WTC11 (cell line): ENCODE measurements at regions not wholly inside any gene's neighbourhood (a gene's known extent, or its start where the extent isn't known, plus 50 kb on each side); places are given as distances from the start of the nearest gene placed in this dataset.

Source experiments
- ATAC-seq: fragments of 200-7000 bp; cut with Tn5 transposase; 2 replicates; pipeline ENCODE4 v1.10.0; 2021; ENCODE audit warnings: mild to moderate bottlenecking, moderate library complexity
- CTCF ChIA-PET: fragments of 300-600 bp; sonication (Branson Sonifier 250); formaldehyde crosslinking; loops from one replicate; lab custom pipeline; 2021; ENCODE audit warnings: antibody characterized with exemption; lab: Charles Lee
- POLR2A ChIA-PET: fragments of 350-600 bp; sonication (Branson Sonifier 250); formaldehyde crosslinking; loops from one replicate; lab custom pipeline; 2021; ENCODE audit warnings: antibody characterized with exemption; lab: Charles Lee
- DNase-seq: peaks from one replicate; pipeline ENCODE4 v3.0.0; 2021; ENCODE audit warnings: low spot score
- H3K27ac Mint-ChIP-seq: 2 replicates; pipeline ENCODE4 v1.8.0; 2021; ENCODE audit warnings: mixed read lengths
- H3K27me3 Mint-ChIP-seq: 2 replicates; pipeline ENCODE4 v1.8.0; 2021; ENCODE audit warnings: low read depth, mild to moderate bottlenecking, moderate library complexity, mixed read lengths
- H3K36me3 Mint-ChIP-seq: 2 replicates; pipeline ENCODE4 v1.8.0; 2021; ENCODE audit warnings: mixed read lengths
- H3K4me1 Mint-ChIP-seq: 2 replicates; pipeline ENCODE4 v1.8.0; 2022; ENCODE audit warnings: mixed read lengths
- H3K4me3 Mint-ChIP-seq: 2 replicates; pipeline ENCODE4 v1.8.0; 2021; ENCODE audit warnings: mild to moderate bottlenecking, moderate library complexity, mixed read lengths
- H3K9me3 Mint-ChIP-seq: 2 replicates; pipeline ENCODE4 v1.8.0; 2021; ENCODE audit warnings: mixed read lengths
- CREM ChIP-seq: sonication (generic); formaldehyde crosslinking; IDR thresholded peaks from 2 replicates; pipeline ENCODE4 v1.8.1; 2022; ENCODE audit warnings: mild to moderate bottlenecking, missing genetic modification reagents, moderate library complexity
- RELA ChIP-seq: sonication (generic); formaldehyde crosslinking; IDR thresholded peaks from 2 replicates; pipeline ENCODE4 v1.8.1; 2022; ENCODE audit warnings: missing genetic modification reagents, mild to moderate bottlenecking, borderline replicate concordance
- RORB ChIP-seq: fragments of 250-450 bp; sonication (Bioruptor Pico); IDR thresholded peaks from 2 replicates; pipeline ENCODE4 v1.9.0; 2021; ENCODE audit warnings: mild to moderate bottlenecking
- TCF7 ChIP-seq: sonication (generic); formaldehyde crosslinking; IDR thresholded peaks from 2 replicates; pipeline ENCODE4 v1.8.0; 2022; ENCODE audit warnings: mild to moderate bottlenecking, low read depth, missing genetic modification reagents, moderate library complexity
- TP53 ChIP-seq: sonication (generic); formaldehyde crosslinking; IDR thresholded peaks from 2 replicates; pipeline ENCODE4 v1.8.1; 2023; ENCODE audit warnings: mild to moderate bottlenecking, missing genetic modification reagents
- TF ChIP-seq, protein P1 (sequence below): sonication (generic); formaldehyde crosslinking; IDR thresholded peaks from 2 replicates; pipeline ENCODE4 v1.8.0; 2022; ENCODE audit warnings: missing genetic modification reagents
- TF ChIP-seq, protein P2 (sequence below): fragments of 250-450 bp; sonication (Bioruptor Pico); conservative IDR thresholded peaks from 2 replicates; pipeline ENCODE4 v1.9.0; 2021; ENCODE audit warnings: mild to moderate bottlenecking
- TF ChIP-seq, protein P3 (sequence below): fragments of 250-450 bp; sonication (Bioruptor Pico); IDR thresholded peaks from 2 replicates; pipeline ENCODE4 v1.9.0; 2021; ENCODE audit warnings: mild to moderate bottlenecking, borderline replicate concordance
- TF ChIP-seq, protein P4 (sequence below): sonication (generic); formaldehyde crosslinking; IDR thresholded peaks from 2 replicates; pipeline ENCODE4 v1.8.1; 2022; ENCODE audit warnings: mild to moderate bottlenecking, moderate library complexity, missing genetic modification reagents
- TF ChIP-seq, protein P5 (sequence below): sonication (generic); formaldehyde crosslinking; IDR thresholded peaks from 2 replicates; pipeline ENCODE4 v1.8.1; 2023; ENCODE audit warnings: mild to moderate bottlenecking, missing genetic modification reagents, borderline replicate concordance
- TF ChIP-seq, protein P6 (sequence below): sonication (generic); formaldehyde crosslinking; IDR thresholded peaks from 2 replicates; pipeline ENCODE4 v1.8.1; 2023; ENCODE audit warnings: mild to moderate bottlenecking, missing genetic modification reagents
- TF ChIP-seq, protein P7 (sequence below): sonication (generic); formaldehyde crosslinking; IDR thresholded peaks from 2 replicates; pipeline ENCODE4 v1.8.1; 2023; ENCODE audit warnings: mild to moderate bottlenecking, missing genetic modification reagents, moderate library complexity
- TF ChIP-seq, protein P8 (sequence below): sonication (generic); formaldehyde crosslinking; IDR thresholded peaks from 2 replicates; pipeline ENCODE4 v1.8.0; 2022; ENCODE audit warnings: mild to moderate bottlenecking, missing genetic modification reagents
- TF ChIP-seq, protein P9 (sequence below): sonication (generic); formaldehyde crosslinking; IDR thresholded peaks from 2 replicates; pipeline ENCODE4 v1.8.1; 2023; ENCODE audit warnings: mild to moderate bottlenecking, missing genetic modification reagents

DNA sequence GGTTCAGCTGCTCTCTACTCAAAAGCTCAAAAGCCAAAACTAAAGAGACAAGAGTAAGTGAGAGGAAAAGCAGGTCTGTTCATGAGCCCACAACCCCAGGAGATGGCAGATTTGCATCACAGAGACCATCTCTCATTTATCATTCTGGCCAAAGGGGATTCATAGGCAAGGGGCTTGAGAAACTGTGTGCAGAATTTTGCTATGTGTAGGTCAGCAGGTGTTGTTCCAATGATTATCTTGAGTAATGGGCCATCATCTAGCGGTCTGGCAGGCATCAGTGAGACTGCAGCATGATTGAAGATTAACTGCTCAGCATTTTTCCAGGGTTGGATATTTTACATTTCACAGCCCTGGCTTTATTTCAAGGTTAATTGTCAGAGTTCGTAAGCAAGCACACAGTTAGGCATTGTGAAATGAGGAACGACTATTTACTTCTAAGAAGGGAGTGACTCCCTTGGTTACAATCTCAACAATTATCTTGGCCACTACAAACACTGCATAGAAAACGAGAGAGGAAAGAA, 1204.6 kb upstream of the TMPRSS15 start (continued):
- TF ChIP-seq, protein P1, sequence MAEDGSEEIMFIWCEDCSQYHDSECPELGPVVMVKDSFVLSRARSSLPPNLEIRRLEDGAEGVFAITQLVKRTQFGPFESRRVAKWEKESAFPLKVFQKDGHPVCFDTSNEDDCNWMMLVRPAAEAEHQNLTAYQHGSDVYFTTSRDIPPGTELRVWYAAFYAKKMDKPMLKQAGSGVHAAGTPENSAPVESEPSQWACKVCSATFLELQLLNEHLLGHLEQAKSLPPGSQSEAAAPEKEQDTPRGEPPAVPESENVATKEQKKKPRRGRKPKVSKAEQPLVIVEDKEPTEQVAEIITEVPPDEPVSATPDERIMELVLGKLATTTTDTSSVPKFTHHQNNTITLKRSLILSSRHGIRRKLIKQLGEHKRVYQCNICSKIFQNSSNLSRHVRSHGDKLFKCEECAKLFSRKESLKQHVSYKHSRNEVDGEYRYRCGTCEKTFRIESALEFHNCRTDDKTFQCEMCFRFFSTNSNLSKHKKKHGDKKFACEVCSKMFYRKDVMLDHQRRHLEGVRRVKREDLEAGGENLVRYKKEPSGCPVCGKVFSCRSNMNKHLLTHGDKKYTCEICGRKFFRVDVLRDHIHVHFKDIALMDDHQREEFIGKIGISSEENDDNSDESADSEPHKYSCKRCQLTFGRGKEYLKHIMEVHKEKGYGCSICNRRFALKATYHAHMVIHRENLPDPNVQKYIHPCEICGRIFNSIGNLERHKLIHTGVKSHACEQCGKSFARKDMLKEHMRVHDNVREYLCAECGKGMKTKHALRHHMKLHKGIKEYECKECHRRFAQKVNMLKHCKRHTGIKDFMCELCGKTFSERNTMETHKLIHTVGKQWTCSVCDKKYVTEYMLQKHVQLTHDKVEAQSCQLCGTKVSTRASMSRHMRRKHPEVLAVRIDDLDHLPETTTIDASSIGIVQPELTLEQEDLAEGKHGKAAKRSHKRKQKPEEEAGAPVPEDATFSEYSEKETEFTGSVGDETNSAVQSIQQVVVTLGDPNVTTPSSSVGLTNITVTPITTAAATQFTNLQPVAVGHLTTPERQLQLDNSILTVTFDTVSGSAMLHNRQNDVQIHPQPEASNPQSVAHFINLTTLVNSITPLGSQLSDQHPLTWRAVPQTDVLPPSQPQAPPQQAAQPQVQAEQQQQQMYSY (CRISPR knock-in tag) = no peak
- TF ChIP-seq, protein P2, sequence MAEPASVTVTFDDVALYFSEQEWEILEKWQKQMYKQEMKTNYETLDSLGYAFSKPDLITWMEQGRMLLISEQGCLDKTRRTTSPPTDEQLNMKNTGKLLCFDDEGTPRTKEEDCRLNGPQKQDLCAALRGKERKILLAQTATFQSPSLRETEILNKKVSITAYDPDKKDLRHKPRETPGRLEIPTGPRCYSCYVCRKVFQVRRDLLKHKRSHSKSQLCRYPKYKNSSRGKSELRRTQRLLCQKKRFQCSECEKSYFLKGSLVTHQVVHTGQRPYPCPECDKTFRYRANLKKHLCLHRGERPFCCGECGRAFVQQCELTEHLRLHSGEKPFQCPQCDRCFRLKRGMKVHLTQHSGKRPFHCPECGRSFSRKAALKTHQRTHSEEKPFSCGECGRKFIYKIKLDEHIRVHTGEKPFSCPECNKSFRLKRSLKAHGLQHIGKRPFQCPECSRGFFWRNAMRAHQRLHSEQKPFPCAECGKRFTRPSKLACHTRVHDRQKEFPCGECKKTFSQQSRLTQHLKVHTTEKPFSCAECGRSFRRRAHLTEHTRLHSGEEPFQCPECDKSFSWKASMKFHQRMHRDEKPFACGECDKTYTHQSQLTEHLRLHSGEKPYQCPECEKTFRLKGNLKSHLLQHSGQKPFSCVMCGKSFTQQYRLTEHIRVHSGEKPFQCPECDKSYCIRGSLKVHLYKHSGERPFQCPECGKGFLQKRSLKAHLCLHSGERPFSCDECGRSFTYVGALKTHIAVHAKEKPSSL (CRISPR knock-in tag) = no peak
- no peak for TF ChIP-seq TP53 (CRISPR knock-in tag)
- TF ChIP-seq, protein P3, sequence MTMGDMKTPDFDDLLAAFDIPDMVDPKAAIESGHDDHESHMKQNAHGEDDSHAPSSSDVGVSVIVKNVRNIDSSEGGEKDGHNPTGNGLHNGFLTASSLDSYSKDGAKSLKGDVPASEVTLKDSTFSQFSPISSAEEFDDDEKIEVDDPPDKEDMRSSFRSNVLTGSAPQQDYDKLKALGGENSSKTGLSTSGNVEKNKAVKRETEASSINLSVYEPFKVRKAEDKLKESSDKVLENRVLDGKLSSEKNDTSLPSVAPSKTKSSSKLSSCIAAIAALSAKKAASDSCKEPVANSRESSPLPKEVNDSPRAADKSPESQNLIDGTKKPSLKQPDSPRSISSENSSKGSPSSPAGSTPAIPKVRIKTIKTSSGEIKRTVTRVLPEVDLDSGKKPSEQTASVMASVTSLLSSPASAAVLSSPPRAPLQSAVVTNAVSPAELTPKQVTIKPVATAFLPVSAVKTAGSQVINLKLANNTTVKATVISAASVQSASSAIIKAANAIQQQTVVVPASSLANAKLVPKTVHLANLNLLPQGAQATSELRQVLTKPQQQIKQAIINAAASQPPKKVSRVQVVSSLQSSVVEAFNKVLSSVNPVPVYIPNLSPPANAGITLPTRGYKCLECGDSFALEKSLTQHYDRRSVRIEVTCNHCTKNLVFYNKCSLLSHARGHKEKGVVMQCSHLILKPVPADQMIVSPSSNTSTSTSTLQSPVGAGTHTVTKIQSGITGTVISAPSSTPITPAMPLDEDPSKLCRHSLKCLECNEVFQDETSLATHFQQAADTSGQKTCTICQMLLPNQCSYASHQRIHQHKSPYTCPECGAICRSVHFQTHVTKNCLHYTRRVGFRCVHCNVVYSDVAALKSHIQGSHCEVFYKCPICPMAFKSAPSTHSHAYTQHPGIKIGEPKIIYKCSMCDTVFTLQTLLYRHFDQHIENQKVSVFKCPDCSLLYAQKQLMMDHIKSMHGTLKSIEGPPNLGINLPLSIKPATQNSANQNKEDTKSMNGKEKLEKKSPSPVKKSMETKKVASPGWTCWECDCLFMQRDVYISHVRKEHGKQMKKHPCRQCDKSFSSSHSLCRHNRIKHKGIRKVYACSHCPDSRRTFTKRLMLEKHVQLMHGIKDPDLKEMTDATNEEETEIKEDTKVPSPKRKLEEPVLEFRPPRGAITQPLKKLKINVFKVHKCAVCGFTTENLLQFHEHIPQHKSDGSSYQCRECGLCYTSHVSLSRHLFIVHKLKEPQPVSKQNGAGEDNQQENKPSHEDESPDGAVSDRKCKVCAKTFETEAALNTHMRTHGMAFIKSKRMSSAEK (CRISPR knock-in tag) = no peak
- no peak for TF ChIP-seq RELA (CRISPR knock-in tag)

DNA sequence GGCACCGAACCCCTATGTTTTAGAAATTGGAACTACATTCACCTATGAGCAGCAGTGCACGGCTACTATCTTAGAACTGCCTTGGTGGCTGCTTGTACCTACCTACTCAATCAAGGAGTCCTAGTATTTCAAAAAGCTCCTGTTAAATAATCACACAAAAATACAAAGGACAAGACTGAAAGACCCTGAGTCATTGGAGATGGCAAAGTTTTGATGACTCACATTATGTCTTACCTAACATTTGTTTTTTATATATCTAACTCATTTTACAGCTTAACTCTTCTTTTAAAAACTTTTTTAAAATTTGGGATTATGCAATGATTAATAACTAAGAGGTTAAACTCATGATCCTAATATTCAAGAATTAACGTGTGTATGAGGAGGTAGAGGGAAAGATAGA, 1206.0 kb upstream of the TMPRSS15 start:
- ChIA-PET POLR2A (no interaction called here), CTCF (interaction anchor here (0.5 kb wide), 1 partner anchor 33 kb away, joined by 3 read pairs; no protein-coding TSS in a partner anchor)
- Mint-ChIP-seq H3K4me3 (no peak overlapping the region), H3K9me3 (no peaks in the 10 kb centered on the region), H3K4me1 (peaks cover 45% of the 10 kb centered on the region), H3K27me3 (no peaks in the 10 kb centered on the region), H3K36me3 (no peaks in the 10 kb centered on the region), H3K27ac (no peak overlapping the region)
- ATAC-seq (no peak), DNase-seq (no peak)
- TF ChIP-seq, protein P4, sequence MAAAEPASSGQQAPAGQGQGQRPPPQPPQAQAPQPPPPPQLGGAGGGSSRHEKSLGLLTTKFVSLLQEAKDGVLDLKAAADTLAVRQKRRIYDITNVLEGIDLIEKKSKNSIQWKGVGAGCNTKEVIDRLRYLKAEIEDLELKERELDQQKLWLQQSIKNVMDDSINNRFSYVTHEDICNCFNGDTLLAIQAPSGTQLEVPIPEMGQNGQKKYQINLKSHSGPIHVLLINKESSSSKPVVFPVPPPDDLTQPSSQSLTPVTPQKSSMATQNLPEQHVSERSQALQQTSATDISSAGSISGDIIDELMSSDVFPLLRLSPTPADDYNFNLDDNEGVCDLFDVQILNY (CRISPR knock-in tag) = no peak
- no peak for TF ChIP-seq RORB (CRISPR knock-in tag)
- TF ChIP-seq, protein P5, sequence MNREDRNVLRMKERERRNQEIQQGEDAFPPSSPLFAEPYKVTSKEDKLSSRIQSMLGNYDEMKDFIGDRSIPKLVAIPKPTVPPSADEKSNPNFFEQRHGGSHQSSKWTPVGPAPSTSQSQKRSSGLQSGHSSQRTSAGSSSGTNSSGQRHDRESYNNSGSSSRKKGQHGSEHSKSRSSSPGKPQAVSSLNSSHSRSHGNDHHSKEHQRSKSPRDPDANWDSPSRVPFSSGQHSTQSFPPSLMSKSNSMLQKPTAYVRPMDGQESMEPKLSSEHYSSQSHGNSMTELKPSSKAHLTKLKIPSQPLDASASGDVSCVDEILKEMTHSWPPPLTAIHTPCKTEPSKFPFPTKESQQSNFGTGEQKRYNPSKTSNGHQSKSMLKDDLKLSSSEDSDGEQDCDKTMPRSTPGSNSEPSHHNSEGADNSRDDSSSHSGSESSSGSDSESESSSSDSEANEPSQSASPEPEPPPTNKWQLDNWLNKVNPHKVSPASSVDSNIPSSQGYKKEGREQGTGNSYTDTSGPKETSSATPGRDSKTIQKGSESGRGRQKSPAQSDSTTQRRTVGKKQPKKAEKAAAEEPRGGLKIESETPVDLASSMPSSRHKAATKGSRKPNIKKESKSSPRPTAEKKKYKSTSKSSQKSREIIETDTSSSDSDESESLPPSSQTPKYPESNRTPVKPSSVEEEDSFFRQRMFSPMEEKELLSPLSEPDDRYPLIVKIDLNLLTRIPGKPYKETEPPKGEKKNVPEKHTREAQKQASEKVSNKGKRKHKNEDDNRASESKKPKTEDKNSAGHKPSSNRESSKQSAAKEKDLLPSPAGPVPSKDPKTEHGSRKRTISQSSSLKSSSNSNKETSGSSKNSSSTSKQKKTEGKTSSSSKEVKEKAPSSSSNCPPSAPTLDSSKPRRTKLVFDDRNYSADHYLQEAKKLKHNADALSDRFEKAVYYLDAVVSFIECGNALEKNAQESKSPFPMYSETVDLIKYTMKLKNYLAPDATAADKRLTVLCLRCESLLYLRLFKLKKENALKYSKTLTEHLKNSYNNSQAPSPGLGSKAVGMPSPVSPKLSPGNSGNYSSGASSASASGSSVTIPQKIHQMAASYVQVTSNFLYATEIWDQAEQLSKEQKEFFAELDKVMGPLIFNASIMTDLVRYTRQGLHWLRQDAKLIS = no peak
- TF ChIP-seq, protein P6, sequence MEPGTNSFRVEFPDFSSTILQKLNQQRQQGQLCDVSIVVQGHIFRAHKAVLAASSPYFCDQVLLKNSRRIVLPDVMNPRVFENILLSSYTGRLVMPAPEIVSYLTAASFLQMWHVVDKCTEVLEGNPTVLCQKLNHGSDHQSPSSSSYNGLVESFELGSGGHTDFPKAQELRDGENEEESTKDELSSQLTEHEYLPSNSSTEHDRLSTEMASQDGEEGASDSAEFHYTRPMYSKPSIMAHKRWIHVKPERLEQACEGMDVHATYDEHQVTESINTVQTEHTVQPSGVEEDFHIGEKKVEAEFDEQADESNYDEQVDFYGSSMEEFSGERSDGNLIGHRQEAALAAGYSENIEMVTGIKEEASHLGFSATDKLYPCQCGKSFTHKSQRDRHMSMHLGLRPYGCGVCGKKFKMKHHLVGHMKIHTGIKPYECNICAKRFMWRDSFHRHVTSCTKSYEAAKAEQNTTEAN (CRISPR knock-in tag) = no peak
- TF ChIP-seq, protein P7, sequence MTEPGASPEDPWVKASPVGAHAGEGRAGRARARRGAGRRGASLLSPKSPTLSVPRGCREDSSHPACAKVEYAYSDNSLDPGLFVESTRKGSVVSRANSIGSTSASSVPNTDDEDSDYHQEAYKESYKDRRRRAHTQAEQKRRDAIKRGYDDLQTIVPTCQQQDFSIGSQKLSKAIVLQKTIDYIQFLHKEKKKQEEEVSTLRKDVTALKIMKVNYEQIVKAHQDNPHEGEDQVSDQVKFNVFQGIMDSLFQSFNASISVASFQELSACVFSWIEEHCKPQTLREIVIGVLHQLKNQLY (CRISPR knock-in tag) = no peak
- TF ChIP-seq, protein P8, sequence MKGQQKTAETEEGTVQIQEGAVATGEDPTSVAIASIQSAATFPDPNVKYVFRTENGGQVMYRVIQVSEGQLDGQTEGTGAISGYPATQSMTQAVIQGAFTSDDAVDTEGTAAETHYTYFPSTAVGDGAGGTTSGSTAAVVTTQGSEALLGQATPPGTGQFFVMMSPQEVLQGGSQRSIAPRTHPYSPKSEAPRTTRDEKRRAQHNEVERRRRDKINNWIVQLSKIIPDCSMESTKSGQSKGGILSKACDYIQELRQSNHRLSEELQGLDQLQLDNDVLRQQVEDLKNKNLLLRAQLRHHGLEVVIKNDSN (CRISPR knock-in tag) = no peak
- TF ChIP-seq RELA (CRISPR knock-in tag) = no peak
- no peak for TF ChIP-seq CREM (CRISPR knock-in tag)
- TF ChIP-seq TCF7 = no peak
- TF ChIP-seq, protein P9, sequence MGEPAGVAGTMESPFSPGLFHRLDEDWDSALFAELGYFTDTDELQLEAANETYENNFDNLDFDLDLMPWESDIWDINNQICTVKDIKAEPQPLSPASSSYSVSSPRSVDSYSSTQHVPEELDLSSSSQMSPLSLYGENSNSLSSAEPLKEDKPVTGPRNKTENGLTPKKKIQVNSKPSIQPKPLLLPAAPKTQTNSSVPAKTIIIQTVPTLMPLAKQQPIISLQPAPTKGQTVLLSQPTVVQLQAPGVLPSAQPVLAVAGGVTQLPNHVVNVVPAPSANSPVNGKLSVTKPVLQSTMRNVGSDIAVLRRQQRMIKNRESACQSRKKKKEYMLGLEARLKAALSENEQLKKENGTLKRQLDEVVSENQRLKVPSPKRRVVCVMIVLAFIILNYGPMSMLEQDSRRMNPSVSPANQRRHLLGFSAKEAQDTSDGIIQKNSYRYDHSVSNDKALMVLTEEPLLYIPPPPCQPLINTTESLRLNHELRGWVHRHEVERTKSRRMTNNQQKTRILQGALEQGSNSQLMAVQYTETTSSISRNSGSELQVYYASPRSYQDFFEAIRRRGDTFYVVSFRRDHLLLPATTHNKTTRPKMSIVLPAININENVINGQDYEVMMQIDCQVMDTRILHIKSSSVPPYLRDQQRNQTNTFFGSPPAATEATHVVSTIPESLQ = no peak
